ENCODE measurements at regions not wholly inside any gene's neighbourhood (a gene's known extent, or its start where the extent isn't known, plus 50 kb on each side); places are given as distances from the start of the nearest gene placed in this dataset.

DNA sequence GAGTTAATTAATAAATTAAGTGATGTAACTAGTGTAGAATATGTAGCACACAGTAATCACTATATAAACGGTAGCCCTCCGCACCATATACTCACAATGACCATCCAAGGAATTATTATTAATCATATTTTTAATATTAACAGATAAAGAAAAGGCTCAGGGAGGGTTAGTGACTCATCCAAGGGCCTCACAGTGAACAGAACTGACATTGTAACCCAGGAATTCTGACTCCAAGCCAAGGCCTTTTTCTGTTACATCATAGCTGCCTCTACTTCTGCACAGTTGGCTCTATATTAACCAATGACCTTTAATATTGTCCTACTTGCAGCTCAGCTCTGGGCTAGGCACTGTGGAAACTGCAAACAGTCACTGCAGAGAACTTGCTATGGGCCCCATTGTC, 117.5 kb upstream of the SIRPG start:
- H3K4me3 ChIP-seq (ENCODE audit: insufficient read depth, low read depth, low read length) = no peak overlapping the region
- H3K36me3 ChIP-seq (ENCODE audit: control insufficient read depth, insufficient read depth, low read length) = no peaks in the 10 kb centered on the region
- H3K9me3 ChIP-seq (ENCODE audit: control insufficient read depth, low read length) = no peaks in the 10 kb centered on the region
- no peak overlapping the region for H3K27ac ChIP-seq (ENCODE audit: insufficient read depth, low read depth, low read length, poor library complexity, severe bottlenecking)
- peaks cover 7% of the 10 kb centered on the region for H3K27me3 ChIP-seq (ENCODE audit: control insufficient read depth, insufficient read depth, low read length, poor library complexity, severe bottlenecking)
- no CpG with 5 or more reads among the region's 2 CpGs for WGBS, 2 experiments
- peaks cover 4% of the 10 kb centered on the region for H3K4me1 ChIP-seq (ENCODE audit: control insufficient read depth, insufficient read depth, low read length)

DNA sequence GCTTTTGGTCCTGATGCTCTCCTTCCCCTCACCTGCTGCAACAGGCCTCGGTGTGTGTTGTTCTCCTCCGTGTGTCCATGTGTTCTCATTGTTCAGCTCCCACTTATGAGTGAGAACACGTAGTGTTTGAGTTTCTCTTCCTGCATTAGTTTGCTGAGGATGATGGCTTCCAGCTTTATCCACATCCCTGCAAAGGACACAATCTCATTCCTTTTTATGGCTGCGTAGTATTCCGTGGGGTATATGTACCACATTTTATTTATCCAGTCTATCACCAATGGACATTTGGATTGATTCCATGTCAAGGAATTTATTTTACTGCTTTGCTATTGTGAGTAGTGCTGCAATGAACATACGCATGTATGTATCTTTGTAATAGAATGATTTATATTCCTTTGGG, 116.9 kb upstream of the SIRPG start:
- Histone ChIP-seq H3K4me1 (ENCODE audit: control insufficient read depth, insufficient read depth, low read length) (peaks cover 4% of the 10 kb centered on the region), H3K9me3 (ENCODE audit: control insufficient read depth, low read length) (no peaks in the 10 kb centered on the region), H3K36me3 (ENCODE audit: control insufficient read depth, insufficient read depth, low read length) (no peaks in the 10 kb centered on the region), H3K4me3 (ENCODE audit: insufficient read depth, low read depth, low read length) (no peak overlapping the region), H3K27ac (ENCODE audit: insufficient read depth, low read depth, low read length, poor library complexity, severe bottlenecking) (no peak overlapping the region), H3K27me3 (ENCODE audit: control insufficient read depth, insufficient read depth, low read length, poor library complexity, severe bottlenecking) (peaks cover 7% of the 10 kb centered on the region)
- 95 to 96% methylated on average over 6 of the region's 6 CpGs for WGBS, 2 experiments

DNA sequence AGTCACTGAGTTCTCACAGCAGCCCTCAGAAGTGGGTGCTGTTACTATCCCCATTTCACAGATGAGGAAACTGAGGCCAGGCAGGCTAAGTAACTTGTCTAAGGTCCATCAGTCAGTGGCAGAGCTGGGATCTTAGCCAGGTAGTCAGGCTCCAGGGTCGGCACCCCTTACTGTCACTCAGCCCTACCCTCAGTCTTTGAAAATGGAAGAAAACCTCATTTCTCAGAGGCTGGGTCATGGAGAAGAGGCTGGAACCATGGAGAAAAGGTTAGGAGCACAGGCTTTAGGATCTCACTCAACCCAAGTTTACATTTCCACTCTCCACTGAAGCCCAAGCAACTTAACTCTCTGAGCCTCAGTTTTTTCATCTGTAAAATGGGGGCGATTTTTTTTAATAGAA, 116.2 kb upstream of the SIRPG start:
- Histone ChIP-seq H3K36me3 (ENCODE audit: control insufficient read depth, insufficient read depth, low read length) (no peaks in the 10 kb centered on the region), H3K27me3 (ENCODE audit: control insufficient read depth, insufficient read depth, low read length, poor library complexity, severe bottlenecking) (peaks cover 3% of the 10 kb centered on the region), H3K27ac (ENCODE audit: insufficient read depth, low read depth, low read length, poor library complexity, severe bottlenecking) (no peak overlapping the region), H3K4me3 (ENCODE audit: insufficient read depth, low read depth, low read length) (no peak overlapping the region), H3K4me1 (ENCODE audit: control insufficient read depth, insufficient read depth, low read length) (peaks cover 4% of the 10 kb centered on the region), H3K9me3 (ENCODE audit: control insufficient read depth, low read length) (no peaks in the 10 kb centered on the region)
- WGBS, 2 experiments = 89 to 100% methylated on average over 1 of the region's 2 CpGs

DNA sequence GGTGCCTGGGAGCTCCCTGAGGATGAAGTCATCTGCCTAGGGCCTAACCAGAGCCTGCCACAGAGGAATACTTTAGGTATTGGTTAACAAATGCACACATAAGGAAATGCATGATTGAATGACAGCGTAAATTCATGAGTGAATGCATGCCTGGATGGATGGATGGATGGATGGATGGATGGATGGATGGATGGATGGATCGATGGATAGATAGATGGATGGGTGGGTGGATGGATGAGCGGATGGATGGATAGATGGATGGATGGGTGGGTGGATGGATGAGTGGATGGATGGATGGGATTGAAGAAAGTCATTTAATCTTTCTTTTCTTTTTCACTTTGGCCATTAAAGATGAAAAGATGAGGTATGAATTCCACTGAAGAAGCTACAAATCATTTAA, 111.9 kb upstream of the SIRPG start:
- H3K36me3 ChIP-seq (ENCODE audit: control insufficient read depth, insufficient read depth, low read length) = no peaks in the 10 kb centered on the region
- H3K27ac ChIP-seq (ENCODE audit: insufficient read depth, low read depth, low read length, poor library complexity, severe bottlenecking) = no peak overlapping the region
- H3K27me3 ChIP-seq (ENCODE audit: control insufficient read depth, insufficient read depth, low read length, poor library complexity, severe bottlenecking) = no peaks in the 10 kb centered on the region
- H3K4me3 ChIP-seq (ENCODE audit: insufficient read depth, low read depth, low read length) = no peak overlapping the region
- H3K9me3 ChIP-seq (ENCODE audit: control insufficient read depth, low read length) = no peaks in the 10 kb centered on the region
- no peaks in the 10 kb centered on the region for H3K4me1 ChIP-seq (ENCODE audit: control insufficient read depth, insufficient read depth, low read length)
- WGBS, 2 experiments = 90 to 94% methylated on average over 3 of the region's 3 CpGs

DNA sequence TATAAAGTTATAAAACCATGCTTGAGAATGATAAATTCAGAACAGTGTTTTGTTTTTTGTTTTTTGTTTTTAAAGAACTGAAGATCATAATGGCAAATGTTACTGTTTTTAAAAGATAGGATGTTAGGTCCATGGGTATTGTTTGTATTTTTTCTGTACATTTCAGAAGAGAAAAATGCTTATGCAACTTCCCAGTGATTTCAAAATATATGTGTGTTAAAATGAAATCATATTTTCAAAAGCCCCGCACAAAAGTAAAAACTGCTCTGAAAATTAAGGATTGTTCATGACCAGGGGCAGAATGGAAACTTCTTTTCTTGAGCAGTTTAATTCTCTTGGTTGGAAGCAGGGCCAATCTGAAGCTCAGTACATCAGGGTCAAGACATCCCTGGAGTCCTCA, 109.2 kb upstream of the SIRPG start:
- Histone ChIP-seq H3K27ac (ENCODE audit: insufficient read depth, low read depth, low read length, poor library complexity, severe bottlenecking) (no peak overlapping the region), H3K36me3 (ENCODE audit: control insufficient read depth, insufficient read depth, low read length) (no peaks in the 10 kb centered on the region), H3K4me3 (ENCODE audit: insufficient read depth, low read depth, low read length) (no peak overlapping the region), H3K9me3 (ENCODE audit: control insufficient read depth, low read length) (no peaks in the 10 kb centered on the region), H3K27me3 (ENCODE audit: control insufficient read depth, insufficient read depth, low read length, poor library complexity, severe bottlenecking) (no peaks in the 10 kb centered on the region), H3K4me1 (ENCODE audit: control insufficient read depth, insufficient read depth, low read length) (no peaks in the 10 kb centered on the region)
- 100% methylated on average over 1 of the region's 1 CpG for WGBS, 2 experiments

DNA sequence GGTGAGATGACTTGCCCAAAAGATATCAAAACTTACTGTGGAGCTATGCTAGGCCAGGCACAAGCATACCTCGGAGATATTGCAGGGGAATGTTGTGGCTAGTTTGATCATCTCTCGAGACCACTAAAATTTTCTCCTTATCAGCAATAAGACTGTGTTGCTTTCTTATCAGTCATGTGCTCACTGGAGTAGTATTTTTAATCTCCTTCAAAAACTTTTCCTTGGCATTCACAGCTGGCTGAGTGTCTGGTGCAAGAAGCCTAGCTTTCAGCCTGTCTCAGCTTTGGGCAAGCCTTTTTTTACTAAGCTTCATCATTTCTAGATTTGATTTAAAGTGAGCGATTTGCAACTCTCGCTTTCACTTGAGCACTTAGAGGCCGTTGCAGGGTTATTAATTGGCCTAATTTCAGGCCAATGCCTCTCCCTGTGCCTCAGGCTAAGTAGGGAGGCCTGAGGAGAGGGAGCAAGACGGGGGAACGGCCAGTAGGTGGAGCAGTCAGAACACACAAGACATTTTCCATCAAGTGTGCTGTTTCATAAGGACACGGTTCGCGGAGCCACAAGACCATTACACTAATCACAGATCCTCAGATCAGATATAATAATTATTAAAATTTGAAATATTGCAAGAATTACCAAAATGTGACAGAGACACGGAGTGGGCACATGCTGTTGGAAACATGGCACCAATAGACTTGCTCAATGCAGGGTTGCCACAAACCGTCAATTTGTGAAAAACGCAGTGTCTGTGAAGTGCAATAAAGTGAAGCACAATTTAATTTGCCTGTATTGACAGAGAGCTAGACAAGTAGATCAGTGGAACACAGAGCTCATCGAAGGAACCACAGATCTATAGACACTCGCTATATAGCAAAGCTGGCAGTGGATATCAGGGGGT, 106.8 kb upstream of the SIRPG start:
- H3K4me3 ChIP-seq (ENCODE audit: insufficient read depth, low read depth, low read length) = no peak overlapping the region
- H3K27me3 ChIP-seq (ENCODE audit: control insufficient read depth, insufficient read depth, low read length, poor library complexity, severe bottlenecking) = no peaks in the 10 kb centered on the region
- H3K4me1 ChIP-seq (ENCODE audit: control insufficient read depth, insufficient read depth, low read length) = no peaks in the 10 kb centered on the region
- H3K27ac ChIP-seq (ENCODE audit: insufficient read depth, low read depth, low read length, poor library complexity, severe bottlenecking) = no peak overlapping the region
- H3K9me3 ChIP-seq (ENCODE audit: control insufficient read depth, low read length) = no peaks in the 10 kb centered on the region
- no peaks in the 10 kb centered on the region for H3K36me3 ChIP-seq (ENCODE audit: control insufficient read depth, insufficient read depth, low read length)
- 45 to 49% methylated on average over 12 to 15 of the region's 15 CpGs for WGBS, 2 experiments

DNA sequence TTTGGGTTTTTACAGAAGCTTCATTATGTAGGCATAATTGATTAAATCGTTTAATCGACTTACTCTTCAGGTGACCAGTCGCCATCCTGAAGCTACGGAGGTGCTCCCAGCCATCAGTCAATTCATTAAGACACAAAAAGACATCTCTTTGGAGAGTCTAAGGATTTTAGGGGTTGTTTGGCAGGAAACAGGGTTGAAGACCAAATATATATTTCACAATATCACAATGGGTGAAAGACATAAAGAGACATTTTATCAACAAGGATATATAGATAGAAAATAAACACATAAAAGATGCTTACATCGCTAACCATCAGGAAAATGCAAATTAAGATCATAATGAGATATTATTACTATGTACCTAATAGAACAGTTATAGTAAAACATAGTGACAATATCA, 104.0 kb upstream of the SIRPG start:
- Histone ChIP-seq H3K9me3 (ENCODE audit: control insufficient read depth, low read length) (no peaks in the 10 kb centered on the region), H3K4me1 (ENCODE audit: control insufficient read depth, insufficient read depth, low read length) (peaks cover 8% of the 10 kb centered on the region), H3K4me3 (ENCODE audit: insufficient read depth, low read depth, low read length) (no peak overlapping the region), H3K27me3 (ENCODE audit: control insufficient read depth, insufficient read depth, low read length, poor library complexity, severe bottlenecking) (no peaks in the 10 kb centered on the region), H3K36me3 (ENCODE audit: control insufficient read depth, insufficient read depth, low read length) (no peaks in the 10 kb centered on the region), H3K27ac (ENCODE audit: insufficient read depth, low read depth, low read length, poor library complexity, severe bottlenecking) (no peak overlapping the region)
- 91 to 98% methylated on average over 4 of the region's 5 CpGs for WGBS, 2 experiments

DNA sequence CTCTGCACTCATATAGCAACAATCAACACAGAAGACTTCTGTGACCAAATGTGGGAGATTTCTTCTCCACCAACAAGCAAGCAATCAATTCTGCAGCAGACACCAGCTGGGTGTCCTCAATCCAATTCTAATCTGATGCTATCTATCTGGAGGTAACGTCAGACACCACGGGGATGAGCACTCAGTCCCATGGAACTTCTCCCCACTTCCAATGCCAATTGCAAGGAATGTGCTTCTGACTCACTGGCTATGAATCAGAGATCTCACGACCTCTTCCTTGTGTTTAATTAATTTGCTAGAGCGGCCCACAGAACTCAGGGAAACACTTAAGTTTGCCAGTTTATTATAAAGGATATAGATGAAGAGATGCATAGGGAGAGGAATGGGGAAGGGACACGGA, 103.5 kb upstream of the SIRPG start:
- Histone ChIP-seq H3K36me3 (ENCODE audit: control insufficient read depth, insufficient read depth, low read length) (no peaks in the 10 kb centered on the region), H3K27me3 (ENCODE audit: control insufficient read depth, insufficient read depth, low read length, poor library complexity, severe bottlenecking) (no peaks in the 10 kb centered on the region), H3K4me3 (ENCODE audit: insufficient read depth, low read depth, low read length) (no peak overlapping the region), H3K4me1 (ENCODE audit: control insufficient read depth, insufficient read depth, low read length) (peaks cover 8% of the 10 kb centered on the region), H3K27ac (ENCODE audit: insufficient read depth, low read depth, low read length, poor library complexity, severe bottlenecking) (no peak overlapping the region), H3K9me3 (ENCODE audit: control insufficient read depth, low read length) (no peaks in the 10 kb centered on the region)
- WGBS, 2 experiments = 76 to 85% methylated on average over 5 of the region's 5 CpGs

DNA sequence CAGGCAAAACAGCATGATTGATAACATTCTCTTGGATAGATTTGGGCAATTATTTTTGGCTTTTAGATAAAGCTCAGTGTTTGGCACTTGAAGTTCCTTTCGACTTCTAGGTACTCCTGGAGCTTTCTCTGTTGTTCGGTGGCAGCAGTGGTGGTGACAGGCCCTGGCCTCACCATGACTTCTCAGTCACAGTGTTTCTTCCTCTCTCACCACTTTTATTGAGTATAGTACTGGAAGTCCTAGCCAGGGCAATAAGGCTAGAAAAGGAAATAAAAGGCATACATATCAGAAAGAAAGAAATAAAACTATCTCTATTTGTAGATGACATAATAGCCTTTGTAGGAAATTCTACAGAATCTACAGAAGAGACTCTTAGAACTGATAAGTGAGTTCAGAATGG, 101.2 kb upstream of the SIRPG start:
- Histone ChIP-seq H3K4me1 (ENCODE audit: control insufficient read depth, insufficient read depth, low read length) (peaks cover 8% of the 10 kb centered on the region), H3K36me3 (ENCODE audit: control insufficient read depth, insufficient read depth, low read length) (no peaks in the 10 kb centered on the region), H3K9me3 (ENCODE audit: control insufficient read depth, low read length) (no peaks in the 10 kb centered on the region), H3K27me3 (ENCODE audit: control insufficient read depth, insufficient read depth, low read length, poor library complexity, severe bottlenecking) (no peaks in the 10 kb centered on the region), H3K4me3 (ENCODE audit: insufficient read depth, low read depth, low read length) (no peak overlapping the region), H3K27ac (ENCODE audit: insufficient read depth, low read depth, low read length, poor library complexity, severe bottlenecking) (no peak overlapping the region)
- WGBS, 2 experiments = 95 to 96% methylated on average over 2 of the region's 2 CpGs

DNA sequence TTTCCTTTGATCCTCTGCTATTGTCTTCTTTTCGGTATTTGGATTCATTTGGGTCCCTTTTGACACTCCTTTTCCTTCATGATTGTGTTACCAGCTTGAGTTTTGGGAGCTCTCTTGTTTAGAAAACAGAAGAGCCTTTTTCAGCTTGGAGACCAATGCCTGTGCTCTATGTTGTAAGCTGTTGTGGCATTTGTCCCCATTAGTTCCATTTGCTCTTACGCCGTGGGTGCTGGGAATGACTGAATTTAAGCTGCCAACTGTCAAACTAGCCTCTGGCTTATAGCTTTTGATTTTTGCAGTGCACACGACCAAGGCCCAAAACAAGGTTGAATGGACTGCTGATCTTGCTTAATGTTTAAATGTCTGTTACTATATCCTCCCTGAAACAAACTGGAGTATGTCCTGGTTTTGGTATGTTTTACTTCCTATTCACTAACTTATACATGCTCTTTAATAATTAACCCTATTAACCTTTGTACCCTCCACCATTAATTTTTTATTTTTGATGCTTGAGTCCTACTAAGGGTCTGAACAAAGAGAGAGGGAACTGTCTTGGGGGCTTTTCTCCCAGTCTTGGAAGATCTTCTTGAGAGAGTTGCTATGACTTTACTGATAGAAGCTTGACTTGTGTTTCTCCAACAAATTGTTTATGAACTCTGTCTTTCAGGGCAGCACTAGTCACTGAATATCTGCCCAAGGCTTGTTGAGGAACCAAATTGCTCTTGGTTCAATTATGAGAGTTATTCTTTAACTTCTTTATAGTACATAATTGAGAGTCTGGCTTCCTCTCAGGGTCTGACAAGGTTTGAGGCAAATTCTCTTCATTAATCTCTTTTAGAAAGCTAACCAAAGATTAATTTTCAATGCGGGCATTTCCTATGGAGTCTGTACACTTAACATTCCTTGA, 100.3 kb upstream of the SIRPG start:
- no peaks in the 10 kb centered on the region for H3K9me3 ChIP-seq (ENCODE audit: control insufficient read depth, low read length)
- H3K27ac ChIP-seq (ENCODE audit: insufficient read depth, low read depth, low read length, poor library complexity, severe bottlenecking) = no peak overlapping the region
- no peaks in the 10 kb centered on the region for H3K27me3 ChIP-seq (ENCODE audit: control insufficient read depth, insufficient read depth, low read length, poor library complexity, severe bottlenecking)
- H3K4me1 ChIP-seq (ENCODE audit: control insufficient read depth, insufficient read depth, low read length) = peaks cover 8% of the 10 kb centered on the region
- H3K4me3 ChIP-seq (ENCODE audit: insufficient read depth, low read depth, low read length) = no peak overlapping the region
- WGBS, 2 experiments = 43 to 61% methylated on average over 5 of the region's 5 CpGs
- H3K36me3 ChIP-seq (ENCODE audit: control insufficient read depth, insufficient read depth, low read length) = no peaks in the 10 kb centered on the region
